AG09309 (cell line): ENCODE measurements at regions not wholly inside any gene's neighbourhood (a gene's known extent, or its start where the extent isn't known, plus 50 kb on each side); places are given as distances from the start of the nearest gene placed in this dataset.
A peak's percentile ranks its signal among the peaks of the same experiment; 100 is the strongest.
"Not testable (repeated sequence)": the region's sequence is repeated elsewhere in the genome, so short reads cannot be mapped to it uniquely, and the experiment has no call there.

Source experiments
- DNase-seq: peaks from one replicate; pipeline ENCODE4 v3.0.0-alpha.2; 2010; ENCODE audit warnings: low read depth
- H3K4me3 ChIP-seq: 2 replicates; pipeline ENCODE4 v1.5.1; 2011; ENCODE audit warnings: mild to moderate bottlenecking, low read depth, low read length, moderate library complexity; ENCODE audit not compliant: control insufficient read depth
- TF ChIP-seq, protein P1 (sequence below): IDR thresholded peaks from 2 replicates; pipeline ENCODE4 v1.5.1; 2011; ENCODE audit warnings: mild to moderate bottlenecking, low read depth, low read length, inconsistent platforms; ENCODE audit not compliant: insufficient read depth, control insufficient read depth; ENCODE audit errors: missing control alignments

DNA sequence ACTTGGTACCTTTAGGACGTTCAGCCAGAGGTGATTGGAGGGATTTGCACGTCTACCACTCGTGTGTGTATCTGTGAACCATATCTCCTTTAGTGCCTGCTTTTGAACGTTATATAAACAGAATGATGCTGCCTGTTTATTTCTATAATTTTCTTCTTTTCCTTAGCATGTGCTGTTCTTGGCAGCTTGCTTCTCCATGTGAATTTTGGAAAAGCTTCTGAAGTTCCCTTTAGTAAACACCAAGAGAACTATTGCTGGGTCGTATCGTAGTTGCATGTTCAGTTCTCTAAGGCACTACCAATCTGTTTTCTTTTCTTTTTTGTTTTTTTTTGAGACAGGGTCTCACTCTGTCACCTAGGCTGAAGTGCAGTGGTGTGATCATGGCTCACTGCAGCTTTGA, 73.8 kb upstream of the FANCC start:
- not testable (repeated sequence) for DNase-seq, H3K4me3 ChIP-seq

DNA sequence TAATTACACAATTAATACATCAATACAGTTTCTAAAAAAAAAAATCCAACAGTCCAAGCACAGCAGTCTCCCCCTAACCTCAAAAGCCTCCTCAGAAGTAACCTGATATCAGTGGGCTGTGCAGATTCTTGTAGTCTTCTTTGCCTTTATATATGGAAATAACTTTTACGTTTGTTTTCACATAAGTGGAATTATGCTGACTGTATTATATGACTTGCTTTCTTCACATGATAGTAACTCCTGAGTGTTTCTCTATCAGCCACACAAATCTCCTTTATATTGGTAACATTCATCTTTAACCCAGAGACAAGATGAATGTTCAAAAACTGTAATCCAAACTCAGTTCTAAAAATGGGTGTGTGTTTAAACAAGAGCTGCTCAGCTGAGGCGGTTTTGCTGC, 71.9 kb upstream of the FANCC start:
- TF ChIP-seq, protein P1, sequence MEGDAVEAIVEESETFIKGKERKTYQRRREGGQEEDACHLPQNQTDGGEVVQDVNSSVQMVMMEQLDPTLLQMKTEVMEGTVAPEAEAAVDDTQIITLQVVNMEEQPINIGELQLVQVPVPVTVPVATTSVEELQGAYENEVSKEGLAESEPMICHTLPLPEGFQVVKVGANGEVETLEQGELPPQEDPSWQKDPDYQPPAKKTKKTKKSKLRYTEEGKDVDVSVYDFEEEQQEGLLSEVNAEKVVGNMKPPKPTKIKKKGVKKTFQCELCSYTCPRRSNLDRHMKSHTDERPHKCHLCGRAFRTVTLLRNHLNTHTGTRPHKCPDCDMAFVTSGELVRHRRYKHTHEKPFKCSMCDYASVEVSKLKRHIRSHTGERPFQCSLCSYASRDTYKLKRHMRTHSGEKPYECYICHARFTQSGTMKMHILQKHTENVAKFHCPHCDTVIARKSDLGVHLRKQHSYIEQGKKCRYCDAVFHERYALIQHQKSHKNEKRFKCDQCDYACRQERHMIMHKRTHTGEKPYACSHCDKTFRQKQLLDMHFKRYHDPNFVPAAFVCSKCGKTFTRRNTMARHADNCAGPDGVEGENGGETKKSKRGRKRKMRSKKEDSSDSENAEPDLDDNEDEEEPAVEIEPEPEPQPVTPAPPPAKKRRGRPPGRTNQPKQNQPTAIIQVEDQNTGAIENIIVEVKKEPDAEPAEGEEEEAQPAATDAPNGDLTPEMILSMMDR, result no peak
- H3K4me3 ChIP-seq, result no peak overlapping the region
- no peak for DNase-seq

DNA sequence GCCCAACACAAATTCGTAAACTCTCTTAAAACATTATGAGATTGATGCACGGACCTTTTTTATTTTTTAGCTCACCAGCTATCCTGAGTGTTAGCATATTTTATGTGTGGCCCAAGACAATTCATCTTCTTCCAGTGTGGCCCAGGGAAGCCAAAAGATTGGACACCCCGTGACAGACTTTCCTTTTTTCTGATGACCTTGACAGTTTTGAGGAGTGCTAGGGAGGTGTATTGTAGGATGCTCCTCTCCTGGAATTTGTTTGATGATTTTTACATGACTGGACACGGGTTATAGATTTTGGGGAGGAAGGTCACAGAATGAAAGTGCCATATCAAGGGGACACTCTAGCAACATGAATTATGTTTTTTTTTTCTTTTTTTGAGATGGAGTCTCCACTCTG, 69.3 kb upstream of the FANCC start:
- H3K4me3 ChIP-seq, result no peak overlapping the region
- TF ChIP-seq, protein P1, result no peak

DNA sequence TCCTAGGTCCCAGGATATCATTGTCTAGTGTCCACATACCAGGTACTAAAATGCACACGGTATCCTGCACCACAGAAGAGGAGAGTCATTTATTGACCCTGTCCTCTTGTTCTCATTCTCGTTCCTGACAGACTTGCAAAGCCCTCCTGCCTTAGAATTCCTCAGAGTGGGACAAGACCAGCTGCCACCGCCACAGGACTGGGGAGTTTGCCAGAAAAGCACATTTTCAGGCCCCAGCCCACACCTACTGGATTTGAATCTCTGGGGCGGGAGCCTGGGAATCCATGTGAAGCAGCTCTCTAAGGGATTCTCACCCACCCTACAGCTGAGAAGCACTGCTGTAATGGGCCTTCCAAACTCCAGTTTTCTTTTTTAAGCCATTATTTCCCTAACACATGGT, 68.0 kb upstream of the FANCC start:
- TF ChIP-seq, protein P1, result no peak
- DNase-seq, result no peak
- no peak overlapping the region for H3K4me3 ChIP-seq

More for the DNA sequence above, 69.3 kb upstream of the FANCC start:
- DNase-seq, result no peak

DNA sequence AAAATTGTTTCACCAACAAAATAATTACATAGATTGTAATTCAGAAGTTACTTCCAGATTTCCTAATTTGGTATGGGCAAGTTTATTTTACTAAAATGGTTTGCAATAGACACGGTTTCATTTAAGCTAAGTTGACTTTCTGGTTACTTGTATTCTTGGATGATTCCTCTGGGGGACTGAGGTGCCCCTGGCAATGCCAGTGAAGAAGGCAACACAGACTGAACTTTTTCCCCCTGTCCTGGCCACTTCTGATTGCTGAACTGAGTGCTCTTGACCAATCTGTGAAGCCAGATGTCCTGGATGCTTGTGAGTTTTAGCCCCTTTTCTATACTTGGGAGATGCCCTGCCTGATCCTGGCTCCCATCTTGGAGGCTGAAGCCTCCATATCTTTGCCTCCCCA, 66.3 kb upstream of the FANCC start:
- no peak for DNase-seq
- no peak overlapping the region for H3K4me3 ChIP-seq
- TF ChIP-seq, protein P1, result no peak

DNA sequence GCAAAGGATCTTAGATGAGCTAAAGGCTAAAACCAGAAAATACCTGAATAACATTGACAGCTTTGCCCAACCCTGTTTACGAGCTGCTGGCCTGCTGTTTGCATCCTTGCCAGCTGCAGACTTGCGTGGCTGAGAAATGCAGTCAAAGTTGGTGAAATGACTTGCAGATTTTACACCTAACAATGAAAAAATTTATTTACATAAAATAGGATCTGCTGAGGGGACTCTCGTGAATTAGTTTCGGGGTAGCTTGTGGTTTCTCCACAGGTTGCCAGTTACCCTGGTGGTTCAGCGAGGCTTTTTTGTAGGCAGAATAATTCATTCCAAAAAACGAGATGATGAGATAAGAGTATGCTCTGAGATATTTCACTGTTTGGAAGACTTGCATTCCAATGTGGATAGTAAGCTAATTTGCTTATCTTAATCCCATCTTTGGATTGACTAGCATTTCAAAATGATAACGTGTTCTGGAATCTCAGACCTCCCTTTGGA, 65.7 kb upstream of the FANCC start:
- TF ChIP-seq, protein P1, result no peak
- H3K4me3 ChIP-seq, result no peak overlapping the region
- peak; percentile 60 for DNase-seq

DNA sequence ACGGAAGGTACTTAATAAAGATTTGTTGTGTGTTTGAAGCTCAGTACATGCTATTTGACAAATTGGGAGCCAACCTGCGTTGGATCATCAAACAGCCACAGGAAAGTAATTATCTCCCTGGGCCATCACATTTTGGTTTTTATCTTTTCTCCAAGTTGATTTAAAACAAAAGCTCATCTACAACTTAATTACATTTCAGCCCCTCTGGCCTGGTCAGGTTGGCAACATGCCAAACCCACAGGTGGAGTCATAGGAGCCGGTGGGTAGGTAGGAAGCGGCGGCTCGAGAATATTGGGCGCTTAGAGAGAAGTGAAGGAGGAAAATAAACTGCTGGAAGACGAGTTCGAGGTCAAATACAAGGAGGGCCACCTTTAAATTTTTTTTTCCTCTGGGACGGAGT, 64.9 kb upstream of the FANCC start:
- TF ChIP-seq, protein P1, result no peak
- DNase-seq, result no peak
- H3K4me3 ChIP-seq, result no peak overlapping the region
